GM12878 (cell line): ENCODE measurements at regions not wholly inside any gene's neighbourhood (a gene's known extent, or its start where the extent isn't known, plus 50 kb on each side); places are given as distances from the start of the nearest gene placed in this dataset.

Source experiments
- ATAC-seq: fragments of 200-7000 bp; cut with Tn5 transposase; 3 replicates; pipeline ENCODE4 v1.9.1; 2020; ENCODE audit warnings: mild to moderate bottlenecking, moderate library complexity
- BruUV-seq: library from RNA; stranded (reverse); fragments of 400-500 nt; replicated peaks from 2 replicates; lab custom pipeline; 2021; lab: Mats Ljungman, UMichigan
- CTCF ChIA-PET: fragments of 300-600 bp; sonication (Branson Sonifier 250); formaldehyde crosslinking; extraction: SDS; loops from one replicate; lab custom pipeline; 2021; ENCODE audit warnings: inconsistent platforms; lab: Yijun Ruan, JAX
- POLR2A ChIA-PET: fragments of 350-600 bp; formaldehyde crosslinking; extraction: SDS; loops from one replicate; lab custom pipeline; 2021; ENCODE audit warnings: inconsistent platforms; lab: Charles Lee
- RAD21 ChIA-PET: fragments of 300-600 bp; sonication (Branson Sonifier 250); formaldehyde crosslinking; loops from one replicate; lab custom pipeline; 2023; ENCODE audit warnings: antibody characterized with exemption; ENCODE audit not compliant: unreplicated experiment; lab: Charles Lee
- SMC1A ChIA-PET: fragments of 300-600 bp; sonication (Branson Sonifier 250); formaldehyde crosslinking; loops from one replicate; lab custom pipeline; 2023; ENCODE audit not compliant: unreplicated experiment, uncharacterized antibody; lab: Charles Lee
- DNase-seq: peaks from one replicate; pipeline ENCODE4 v3.0.0-alpha.2; 2011; ENCODE audit warnings: low read depth, low spot score
- FAIRE-seq: peaks from 3 replicates; lab custom pipeline; 2011; peaks lifted over from hg19 to GRCh38; lab: Jason Lieb, UNC
- H2AFZ ChIP-seq: 2 replicates; pipeline ENCODE4 v1.6.0; 2011; ENCODE audit warnings: low read depth, low read length, control low read depth; ENCODE audit not compliant: control insufficient read depth
- H3K27ac ChIP-seq: 2 replicates; pipeline ENCODE4 v1.5.1; 2011; ENCODE audit warnings: control low read depth; ENCODE audit not compliant: control insufficient read depth, insufficient read depth
- H3K27me3 ChIP-seq, 2 experiments: replicated peaks in 1 of 2; 2 replicates each; pipeline versions ENCODE4 v1.6.0 to v1.6.1; 2011; ENCODE audit warnings: low read length in 1 of 2; ENCODE audit not compliant: control insufficient read depth in 2 of 2, insufficient read depth in 2 of 2
- H3K36me3 ChIP-seq, 2 experiments: 2 replicates each; pipeline ENCODE4 v1.5.1; 2011; ENCODE audit warnings: low read length in 1 of 2; ENCODE audit not compliant: control insufficient read depth in 2 of 2, insufficient read depth in 2 of 2
- H3K4me1 ChIP-seq: 2 replicates; pipeline ENCODE4 v1.6.1; 2011; ENCODE audit warnings: mild to moderate bottlenecking, low read length, moderate library complexity, mixed read lengths; ENCODE audit not compliant: control insufficient read depth, insufficient read depth
- H3K4me2 ChIP-seq: 2 replicates; pipeline ENCODE4 v1.6.0; 2011; ENCODE audit warnings: control low read depth; ENCODE audit not compliant: control insufficient read depth, insufficient read depth
- H3K4me3 ChIP-seq: fragments of 200-600 bp; sonication (generic); 2 replicates; pipeline ENCODE4 v1.5.1; 2016
- H3K79me2 ChIP-seq: 2 replicates; pipeline ENCODE4 v1.6.0; 2011; ENCODE audit warnings: low read length; ENCODE audit not compliant: control insufficient read depth, insufficient read depth
- H3K9ac ChIP-seq: 2 replicates; pipeline ENCODE4 v1.8.0; 2011; ENCODE audit warnings: low read length, control low read depth, mixed read lengths; ENCODE audit not compliant: control insufficient read depth, insufficient read depth
- H3K9me3 ChIP-seq: replicated peaks from 3 replicates; pipeline ENCODE4 v1.5.1; 2011; ENCODE audit warnings: mild to moderate bottlenecking, low read length; ENCODE audit not compliant: control insufficient read depth, insufficient read depth
- H4K20me1 ChIP-seq: 2 replicates; pipeline ENCODE4 v1.6.0; 2011; ENCODE audit not compliant: control insufficient read depth, insufficient read depth
- BCL11A ChIP-seq: IDR thresholded peaks from 2 replicates; pipeline ENCODE4 v1.6.1; 2011; ENCODE audit warnings: low read depth, low read length
- ESRRA ChIP-seq: IDR thresholded peaks from 2 replicates; pipeline ENCODE4 v1.6.1; 2012; ENCODE audit warnings: mild to moderate bottlenecking, low read length, improper control_type of control experiment
- HDGF ChIP-seq: fragments of 450-650 bp; IDR thresholded peaks from 2 replicates; pipeline ENCODE4 v1.6.1; 2016; ENCODE audit warnings: antibody characterized with exemption
- IKZF2 ChIP-seq, 2 experiments: fragments of 450-650 bp; IDR thresholded peaks; 2 replicates each; pipeline ENCODE4 v1.6.1; 2017; ENCODE audit warnings: mild to moderate bottlenecking in 2 of 2, moderate library complexity in 2 of 2
- KDM1A ChIP-seq: fragments of 200-600 bp; sonication (generic); IDR thresholded peaks from 2 replicates; pipeline ENCODE4 v1.6.1; 2016; ENCODE audit warnings: borderline replicate concordance
- KLF5 ChIP-seq: fragments of 450-650 bp; IDR thresholded peaks from 2 replicates; pipeline ENCODE4 v1.6.1; 2014; ENCODE audit warnings: mild to moderate bottlenecking; ENCODE audit not compliant: partially characterized antibody
- MEF2A ChIP-seq: IDR thresholded peaks from 2 replicates; pipeline ENCODE4 v1.6.1; 2011; ENCODE audit warnings: low read depth, mild to moderate bottlenecking, low read length, moderate library complexity; ENCODE audit not compliant: insufficient read depth
- MXI1 ChIP-seq: fragments of 150-350 bp; IDR thresholded peaks from 2 replicates; pipeline ENCODE4 v1.6.1; 2011; ENCODE audit warnings: low read depth, mild to moderate bottlenecking, inconsistent platforms, low read length, improper control_type of control experiment
- MYC ChIP-seq: IDR thresholded peaks from 2 replicates; pipeline ENCODE4 v1.6.1; 2011; ENCODE audit warnings: mild to moderate bottlenecking, low read length, moderate library complexity, inconsistent platforms; ENCODE audit not compliant: insufficient read depth, insufficient replicate concordance, insufficient read length, severe bottlenecking
- NR2C1 ChIP-seq: fragments of 450-650 bp; IDR thresholded peaks from 2 replicates; pipeline ENCODE4 v1.6.1; 2017; ENCODE audit warnings: antibody characterized with exemption, mild to moderate bottlenecking, moderate library complexity
- NR2C2 ChIP-seq: IDR thresholded peaks from 2 replicates; pipeline ENCODE4 v1.6.1; 2011; ENCODE audit warnings: borderline replicate concordance, low read depth; ENCODE audit not compliant: control insufficient read depth, insufficient read length
- PBX3 ChIP-seq: IDR thresholded peaks from 2 replicates; pipeline ENCODE4 v1.6.1; 2011; ENCODE audit warnings: mild to moderate bottlenecking, low read depth, low read length, moderate library complexity; ENCODE audit not compliant: insufficient replicate concordance
- RB1 ChIP-seq: fragments of 450-650 bp; formaldehyde crosslinking; IDR thresholded peaks from 2 replicates; pipeline ENCODE4 v1.6.1; 2017; ENCODE audit warnings: mild to moderate bottlenecking, borderline replicate concordance
- RCOR1 ChIP-seq: conservative IDR thresholded peaks from 2 replicates; pipeline ENCODE4 v1.6.1; 2012; ENCODE audit warnings: low read depth, low read length, improper control_type of control experiment
- RELA ChIP-seq: fragments of 450-650 bp; IDR thresholded peaks from 2 replicates; pipeline ENCODE4 v1.8.0; 2014; ENCODE audit warnings: borderline replicate concordance; ENCODE audit not compliant: partially characterized antibody
- SKIL ChIP-seq: fragments of 450-650 bp; IDR thresholded peaks from 2 replicates; pipeline ENCODE4 v1.6.1; 2017; ENCODE audit warnings: mild to moderate bottlenecking, low read depth, inconsistent platforms; ENCODE audit not compliant: poor library complexity, severe bottlenecking
- SP1 ChIP-seq: IDR thresholded peaks from one replicate; pipeline ENCODE4 v1.6.1; 2011; ENCODE audit warnings: low read depth, low read length
- SREBF1 ChIP-seq: IDR thresholded peaks from 2 replicates; pipeline ENCODE4 v1.6.1; 2012; ENCODE audit warnings: mild to moderate bottlenecking, low read length
- TARDBP ChIP-seq: IDR thresholded peaks from 2 replicates; pipeline ENCODE4 v1.6.1; 2016; ENCODE audit warnings: borderline replicate concordance
- WGBS: methylation state at CpG from one replicate; pipeline ENCODE4 v1.1.6; 2016; ENCODE audit warnings: low lambda C conversion rate; ENCODE audit not compliant: insufficient replicate concordance, insufficient coverage; ENCODE audit errors: missing lambda C conversion rate; 5-methylcytosine and 5-hydroxymethylcytosine counted together
- in situ Hi-C: fragments of 300-500 bp; cut with MboI; formaldehyde crosslinking; loops from 9 replicates; pipeline ENCODE4 v1.14.3; 2018; ENCODE audit warnings: mixed read lengths
- intact Hi-C: fragments of 100-400 bp; cut with micrococcal nuclease; formaldehyde crosslinking; loops from one replicate; pipeline ENCODE4 v1.14.2; 2022; ENCODE audit not compliant: unreplicated experiment

DNA sequence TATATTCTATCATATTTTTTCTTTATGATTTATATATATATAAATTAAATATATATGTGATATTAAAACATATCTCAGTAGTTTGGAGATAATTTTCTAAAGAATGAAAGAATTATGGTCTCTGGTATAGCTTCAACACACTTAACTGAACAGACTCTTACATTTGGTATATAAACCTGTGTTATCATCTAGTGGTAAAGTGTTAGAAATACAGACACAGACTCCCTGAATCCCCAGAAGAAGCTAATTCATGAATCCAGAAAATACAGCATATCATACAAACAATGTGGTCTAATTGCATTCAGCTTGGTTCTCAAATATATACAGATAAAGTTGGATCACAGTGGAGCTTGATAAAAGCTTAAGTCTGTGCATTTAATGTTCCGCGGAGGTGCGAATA, 1100.4 kb downstream of the ROBO2 start:
- ChIA-PET CTCF (interaction anchor here (1.4 kb wide), 1 partner anchor 9 kb away, joined by 6 read pairs; no protein-coding TSS in a partner anchor), POLR2A (no interaction called here), RAD21 (no interaction called here), SMC1A (interaction anchor here (0.9 to 1.9 kb wide), 3 partner anchors 9 to 37 kb away, joined by 3 to 4 read pairs (median 3); no protein-coding TSS in a partner anchor)
- no peaks in the 10 kb centered on the region for H4K20me1 ChIP-seq
- no peak overlapping the region for H3K4me2 ChIP-seq
- H3K27me3 ChIP-seq, result no peaks in the 10 kb centered on the region
- no peak overlapping the region for H3K9ac ChIP-seq
- in situ Hi-C loops (no loop called here), intact Hi-C loops (no loop called here)
- 95% methylated on average over 3 of the region's 3 CpGs for WGBS
- H2AFZ ChIP-seq, result no peak overlapping the region
- FAIRE-seq (no peak), DNase-seq (no peak), ATAC-seq (no peak)
- H3K27ac ChIP-seq, result no peak overlapping the region
- TF ChIP-seq PBX3 (no peak), SP1 (no peak), KLF5 (no peak), SKIL (no peak), NR2C1 (no peak), RELA (no peak), RB1 (no peak), TARDBP (no peak), RCOR1 (no peak), BCL11A (no peak), HDGF (no peak), KDM1A (no peak), IKZF2 (IDR thresholded peaks at IDR 0.05) (no peak), SREBF1 (no peak), MEF2A (no peak), ESRRA (no peak), NR2C2 (no peak), MYC (no peak), MXI1 (no peak)
- no peaks in the 10 kb centered on the region for H3K9me3 ChIP-seq
- H3K4me3 ChIP-seq, result no peak overlapping the region
- no TSS peak for BruUV-seq
- H3K79me2 ChIP-seq, result no peaks in the 10 kb centered on the region
- H3K4me1 ChIP-seq, result no peaks in the 10 kb centered on the region
- H3K36me3 ChIP-seq, result no peaks in the 10 kb centered on the region
